HG03457 (cell line): ENCODE measurements at regions not wholly inside any gene's neighbourhood (a gene's known extent, or its start where the extent isn't known, plus 50 kb on each side); places are given as distances from the start of the nearest gene placed in this dataset.
"Not testable (repeated sequence)": the region's sequence is repeated elsewhere in the genome, so short reads cannot be mapped to it uniquely, and the experiment has no call there.

Experiments used
- ATAC-seq: cut with Tn5 transposase; IDR thresholded peaks from one replicate; pipeline ENCODE4 v1.9.1; 2021; ENCODE audit warnings: moderate number of reproducible peaks; ENCODE audit not compliant: unreplicated experiment

DNA sequence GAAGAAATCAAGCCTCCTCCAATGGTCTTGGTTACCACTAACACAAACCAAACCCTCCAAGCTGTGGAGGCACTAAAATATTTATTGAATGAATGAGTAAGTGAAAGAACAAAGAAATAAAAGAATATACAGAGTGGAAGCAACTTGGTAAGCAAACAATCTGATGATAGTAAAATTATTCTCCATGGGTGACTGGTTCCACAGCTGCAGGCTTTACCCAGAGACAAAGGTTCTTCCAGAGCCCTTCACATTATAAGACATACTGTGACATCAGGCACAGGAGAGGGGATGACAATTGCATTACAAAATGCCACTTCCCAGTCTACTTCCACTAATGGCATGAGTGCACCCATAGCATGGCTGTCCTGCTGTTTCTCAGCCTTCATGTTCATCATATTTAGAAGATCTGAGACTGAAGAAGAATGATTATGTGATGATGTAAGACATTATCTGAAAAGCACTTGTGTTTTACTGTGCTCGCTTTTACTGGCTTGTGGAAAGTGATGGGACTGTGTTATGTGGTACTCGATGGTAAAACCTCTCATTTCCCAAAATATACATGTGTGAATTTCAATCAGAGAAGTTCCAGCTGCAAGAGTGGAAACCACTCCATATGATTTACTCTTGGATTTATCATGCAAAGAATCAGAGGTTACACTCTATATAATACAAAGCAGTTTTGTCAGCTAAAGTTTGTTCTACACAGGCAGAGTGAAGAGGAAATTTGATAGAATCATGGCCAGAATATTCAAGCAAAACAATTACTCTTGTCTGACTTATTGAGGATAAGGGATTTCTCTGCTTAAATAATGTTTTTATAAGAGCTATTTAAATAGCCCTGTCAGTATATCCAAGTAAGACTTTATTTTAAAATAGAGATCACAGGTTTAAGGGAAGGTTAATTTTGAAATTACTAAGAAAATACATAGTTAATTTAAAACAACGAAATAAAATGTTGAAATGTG lies 220.2 kb upstream of the NBEA start:
- ATAC-seq: no peak

DNA sequence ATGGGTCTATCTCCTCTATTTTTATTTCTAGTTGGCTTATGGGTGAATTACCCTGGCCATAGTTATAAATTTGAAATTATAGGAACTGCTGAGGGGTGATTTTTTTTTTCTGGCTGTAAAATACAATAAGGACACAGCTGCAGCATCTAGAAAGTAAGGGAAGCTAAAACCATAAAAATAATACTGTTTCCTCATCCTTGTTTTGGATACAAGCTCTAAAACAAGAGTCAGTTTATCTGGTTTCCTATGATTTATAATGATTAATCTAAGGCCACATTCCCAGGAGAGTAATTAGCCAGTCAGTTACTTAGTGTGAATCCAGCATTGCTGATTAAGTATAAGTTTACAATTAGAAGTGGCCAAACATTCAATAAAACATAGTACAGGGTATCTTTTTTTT lies 219.1 kb upstream of the NBEA start:
- ATAC-seq: no peak

DNA sequence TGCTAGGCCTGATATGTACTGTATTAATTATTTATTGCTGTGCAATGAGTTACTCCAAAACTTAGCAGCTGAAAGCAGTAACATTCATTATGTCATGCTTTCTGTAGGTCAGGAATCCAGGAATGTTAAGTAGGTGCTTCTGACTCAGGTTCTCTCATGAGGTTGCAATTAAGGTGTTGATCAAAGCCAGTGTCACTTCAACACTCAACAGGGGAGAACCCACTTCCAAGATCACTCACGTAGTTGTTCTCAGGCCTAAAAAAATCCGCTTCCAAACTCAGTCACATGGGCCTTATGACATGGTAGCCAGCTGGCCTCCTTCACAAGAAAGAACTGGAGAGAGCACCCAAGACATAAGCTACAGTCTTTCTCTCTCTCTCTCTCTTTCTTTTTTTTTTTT lies 211.1 kb upstream of the NBEA start:
- no peak for ATAC-seq

GRCh38 chr13:34731486-34731885 lies 210.6 kb upstream of the NBEA start:
- no peak for ATAC-seq

DNA sequence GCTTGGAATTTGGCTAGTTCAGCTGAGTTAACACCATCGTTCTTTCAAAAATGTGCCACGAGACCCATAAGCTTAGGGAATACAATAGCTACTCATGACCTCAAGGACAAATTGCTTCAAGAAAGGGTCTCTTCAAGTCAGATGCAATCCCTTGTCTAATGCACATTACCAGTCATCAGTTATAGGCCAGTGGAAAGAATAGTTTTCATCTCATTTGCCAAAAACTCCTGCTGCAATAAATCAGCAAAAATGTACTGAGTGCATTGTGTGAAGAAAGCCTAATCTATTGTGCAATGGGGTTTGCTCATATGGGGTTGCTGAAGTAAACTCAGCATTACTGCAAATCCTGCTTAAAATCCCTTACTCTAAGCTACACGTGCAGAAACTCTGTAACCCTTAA lies 208.3 kb upstream of the NBEA start:
- no peak for ATAC-seq

DNA sequence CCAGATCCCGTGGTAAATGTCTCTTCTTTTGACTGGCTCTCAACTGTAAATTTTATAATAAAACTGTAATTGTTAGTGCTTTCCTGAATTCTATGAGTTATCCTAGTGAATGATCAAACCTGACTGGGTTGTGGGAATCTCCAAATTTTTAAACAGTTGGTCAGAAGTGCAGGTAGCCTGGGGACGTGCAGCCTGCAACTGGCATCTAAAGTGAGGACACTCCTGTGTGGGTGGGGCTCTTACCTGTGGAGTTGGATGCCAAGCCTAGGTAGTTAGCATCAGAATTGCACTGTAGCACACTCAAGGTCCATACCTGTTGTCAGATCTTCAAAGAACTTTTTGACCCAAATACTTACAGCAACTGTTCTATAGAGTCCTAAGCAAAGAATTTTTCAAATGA lies 207.1 kb upstream of the NBEA start:
- ATAC-seq: no peak

DNA sequence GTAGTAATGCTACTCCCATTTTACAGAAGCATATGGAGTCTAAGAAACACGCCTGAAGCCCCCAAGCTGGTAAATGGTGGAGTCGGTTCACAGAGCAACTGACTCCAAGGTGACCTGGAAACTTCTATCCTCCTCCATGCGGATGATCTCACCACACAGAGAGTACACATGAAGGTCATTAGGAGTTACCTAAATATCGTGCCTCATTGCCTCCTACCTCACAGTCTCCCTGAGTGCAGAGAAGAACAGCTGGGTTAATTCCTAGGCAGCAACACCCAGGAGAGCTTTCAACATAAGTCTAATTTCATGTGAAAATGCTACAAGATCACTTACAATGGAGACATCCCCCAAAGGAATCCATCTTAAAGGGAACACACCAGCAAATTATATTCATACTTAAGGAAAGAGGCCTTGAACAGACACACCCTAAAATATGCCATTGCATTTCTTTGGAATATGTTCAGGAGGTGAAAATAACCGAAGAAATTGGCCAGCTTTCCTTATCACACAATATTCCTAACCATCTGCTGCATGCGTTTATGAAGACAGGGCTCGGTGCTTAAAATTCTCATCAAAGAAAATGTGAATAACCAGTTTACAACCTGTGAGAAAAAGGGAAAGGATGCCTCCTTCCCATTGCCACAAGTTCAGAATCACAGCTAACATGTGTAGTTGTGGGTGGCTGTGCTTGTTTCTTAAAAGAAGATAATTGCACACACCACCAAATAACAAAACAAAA lies 203.6 kb upstream of the NBEA start:
- ATAC-seq: no peak

GRCh38 chr13:34747056-34747455 lies 195.0 kb upstream of the NBEA start:
- not testable (repeated sequence) for ATAC-seq

DNA sequence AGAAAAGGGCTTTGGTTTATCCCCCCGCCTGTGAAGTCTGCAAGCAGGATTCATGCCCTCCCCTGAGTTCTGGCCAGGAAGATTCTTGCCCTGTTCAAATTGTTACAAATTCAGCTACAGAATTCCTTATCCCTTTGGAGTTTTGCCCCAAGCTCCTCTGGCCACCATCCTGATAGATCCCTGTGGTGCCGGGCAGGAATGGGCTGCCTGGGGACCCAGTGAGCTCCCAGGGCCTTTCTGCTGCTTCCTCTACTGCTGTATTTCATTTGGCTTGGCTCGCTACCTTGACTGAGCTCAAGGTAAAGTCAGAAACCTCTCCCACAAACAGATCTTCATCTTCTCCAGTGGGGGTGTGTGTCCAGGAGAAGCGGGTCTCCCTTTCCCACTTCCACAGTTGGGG lies 194.6 kb upstream of the NBEA start:
- ATAC-seq: no peak

DNA sequence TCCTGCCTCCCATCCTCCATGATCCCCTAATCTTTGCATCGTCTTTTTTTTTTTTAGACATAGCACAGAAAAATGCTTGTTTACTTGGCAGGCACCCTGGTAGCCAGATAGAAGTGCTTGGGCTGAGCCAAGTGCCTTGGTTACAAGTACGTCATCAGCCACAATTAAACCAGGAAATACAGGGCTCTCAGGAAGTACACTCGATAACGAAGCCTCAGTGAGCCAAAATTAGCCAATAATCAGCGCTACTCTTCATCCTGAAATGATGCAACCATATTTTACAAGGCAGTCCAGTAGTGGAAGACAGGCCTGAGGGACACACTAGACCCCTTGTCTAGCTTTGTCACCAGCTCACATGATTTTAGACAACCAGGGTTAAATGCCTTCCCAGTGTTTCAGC lies 194.0 kb upstream of the NBEA start:
- ATAC-seq: no peak

DNA sequence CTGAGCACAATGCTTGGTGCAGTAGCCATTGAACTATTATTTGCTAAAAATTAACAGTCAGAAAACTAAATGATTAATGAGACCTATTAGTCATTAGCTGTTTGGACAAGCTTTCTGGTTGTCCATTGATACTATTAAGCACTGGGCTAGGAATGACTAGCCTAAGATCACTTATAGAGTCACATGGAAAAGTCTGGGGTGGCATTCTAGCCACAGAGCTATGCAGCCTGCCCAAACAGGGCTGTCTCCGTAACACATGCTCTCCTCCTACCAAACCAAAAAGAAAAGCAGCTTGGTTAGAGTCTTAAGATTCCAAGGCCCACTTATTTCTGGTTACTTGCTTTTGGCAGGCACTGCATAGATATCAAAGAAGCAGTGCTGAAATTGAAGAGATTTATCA lies 193.5 kb upstream of the NBEA start:
- ATAC-seq: peak; percentile 35

DNA sequence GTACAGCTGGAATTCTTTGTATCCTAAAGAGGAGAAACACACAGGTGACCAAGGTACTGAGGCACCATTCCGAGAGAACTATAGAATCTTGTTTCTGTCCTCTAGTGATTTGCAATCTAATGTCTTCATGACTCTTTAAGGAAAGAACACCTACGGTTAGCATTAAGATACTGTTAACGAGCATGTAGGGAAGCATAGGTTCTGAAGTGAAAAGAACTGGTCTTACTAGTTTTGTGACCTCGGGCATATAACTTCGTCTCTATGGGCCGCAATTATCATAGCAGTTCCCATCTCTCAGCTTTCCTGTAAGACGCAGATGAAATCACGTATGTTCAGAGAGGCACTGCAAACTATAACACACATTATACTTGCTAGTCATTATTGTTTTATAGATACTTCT lies 193.0 kb upstream of the NBEA start:
- no peak for ATAC-seq

- ATAC-seq: peak; percentile 62
These were observed 191.8 kb upstream of the NBEA start for GRCh38 chr13:34750078-34750931.

DNA sequence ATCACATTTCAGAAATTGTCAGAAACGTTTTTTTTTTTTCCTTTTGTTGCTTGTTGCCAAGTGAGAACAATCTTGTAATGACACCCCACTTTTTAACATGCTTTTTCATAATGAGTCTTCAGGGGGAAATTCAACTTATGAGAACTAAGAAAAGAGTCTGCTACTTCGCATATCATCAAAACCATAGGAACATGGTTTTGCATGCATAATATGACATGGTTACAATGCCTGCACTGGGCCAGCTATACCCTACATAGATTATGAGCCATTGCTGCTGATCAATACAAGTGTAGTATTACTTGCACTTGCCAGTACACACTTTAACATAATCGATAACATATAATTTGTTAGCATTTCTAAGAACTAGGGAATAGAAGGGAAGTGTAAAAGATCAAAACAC lies 191.0 kb upstream of the NBEA start:
- peak; percentile 39 for ATAC-seq

DNA sequence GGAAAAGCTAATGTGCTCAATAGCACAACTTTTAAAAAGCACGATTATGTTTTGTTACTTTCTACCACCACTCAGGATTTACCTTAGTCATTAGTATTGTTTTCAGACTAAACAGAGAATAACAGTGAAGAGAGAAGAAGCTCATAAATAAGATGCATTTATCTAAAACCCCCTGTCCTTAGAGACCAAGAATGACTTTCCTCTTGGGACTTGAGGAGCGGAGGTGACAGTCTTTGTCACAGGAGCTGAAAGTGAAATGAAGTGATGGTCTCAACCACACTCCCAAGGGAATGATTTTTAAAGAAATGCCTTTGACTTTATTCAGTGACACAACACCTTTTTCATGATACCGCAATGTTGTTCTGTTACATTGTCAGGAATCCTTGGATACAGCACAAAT lies 190.6 kb upstream of the NBEA start:
- ATAC-seq: no peak

DNA sequence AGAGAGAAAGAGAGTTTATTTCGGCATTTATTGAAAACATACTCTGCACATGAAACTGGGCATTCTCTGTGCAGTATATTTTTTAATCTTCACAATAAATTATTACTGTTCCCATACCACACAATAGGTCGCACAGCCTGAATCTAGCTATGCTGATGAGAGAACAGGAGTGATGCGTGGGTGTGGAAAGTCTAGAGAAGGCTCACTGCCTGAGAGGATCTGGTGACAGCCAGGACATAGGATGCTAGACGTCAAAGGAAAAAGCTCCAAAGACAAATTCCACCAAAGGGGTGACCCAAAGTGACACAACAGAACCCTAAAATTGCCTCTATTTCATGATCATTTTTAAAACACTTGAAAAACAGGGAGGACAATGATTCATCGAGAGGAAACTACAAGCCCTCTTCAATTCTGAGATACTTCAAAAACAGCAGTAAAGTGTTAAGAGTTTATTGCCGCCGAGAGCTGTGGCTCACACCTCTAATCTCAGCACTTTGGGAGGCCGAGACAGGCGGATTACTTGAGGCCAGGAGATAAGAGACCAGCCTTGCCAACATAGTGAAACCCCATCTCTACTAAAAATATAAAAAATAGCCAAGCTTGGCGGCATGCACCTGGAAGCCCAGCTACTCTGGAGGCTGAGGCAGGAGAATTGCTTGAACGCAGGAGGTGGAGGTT lies 189.6 kb upstream of the NBEA start:
- no peak for ATAC-seq

- ATAC-seq: no peak
These were observed 185.9 kb upstream of the NBEA start for GRCh38 chr13:34756136-34756535.

GRCh38 chr13:34756572-34756971 lies 185.5 kb upstream of the NBEA start:
- ATAC-seq: no peak

- no peak for ATAC-seq
These were observed 184.6 kb upstream of the NBEA start for GRCh38 chr13:34757441-34757840.

- ATAC-seq: no peak
These were observed 183.4 kb upstream of the NBEA start for GRCh38 chr13:34758628-34759027.

DNA sequence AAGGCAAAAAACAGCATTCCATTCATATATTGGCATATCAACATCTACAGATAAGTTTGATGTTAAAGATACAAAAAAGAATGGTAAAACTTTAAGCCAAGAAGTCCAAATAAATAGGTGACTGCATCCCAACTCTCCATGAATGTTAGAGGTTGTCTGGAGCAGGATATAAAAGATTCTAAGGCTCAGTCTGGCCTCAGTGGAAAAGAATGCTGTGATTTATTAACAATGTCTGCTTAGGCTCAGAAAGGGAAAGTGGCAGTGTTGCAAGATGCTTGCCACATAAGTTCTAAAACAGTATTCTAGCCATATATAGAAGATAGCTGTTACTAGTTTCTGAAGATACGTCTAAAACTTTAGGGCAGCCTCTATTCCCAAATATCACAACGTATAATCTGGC lies 179.8 kb upstream of the NBEA start:
- no peak for ATAC-seq
